Brain pericyte (primary cell): ENCODE measurements at regions not wholly inside any gene's neighbourhood (a gene's known extent, or its start where the extent isn't known, plus 50 kb on each side); places are given as distances from the start of the nearest gene placed in this dataset.
A peak's percentile ranks its signal among the peaks of the same experiment; 100 is the strongest.
"Not testable (repeated sequence)": the region's sequence is repeated elsewhere in the genome, so short reads cannot be mapped to it uniquely, and the experiment has no call there.

Experiments used
- DNase-seq: peaks from one replicate; pipeline ENCODE4 v3.0.0-alpha.2; 2012; ENCODE audit warnings: low read depth, low spot score

GRCh38 chr10:27388761-27389399 lies 115.2 kb upstream of the RAB18 start:
- no peak for DNase-seq

GRCh38 chr10:27383595-27384542 lies 120.2 kb upstream of the RAB18 start:
- no peak for DNase-seq

GRCh38 chr10:27382176-27382575 lies 121.9 kb upstream of the RAB18 start:
- no peak for DNase-seq

GRCh38 chr10:27380929-27381358 lies 123.2 kb upstream of the RAB18 start:
- DNase-seq = no peak

- DNase-seq = not testable (repeated sequence)
These were observed 125.1 kb upstream of the RAB18 start for GRCh38 chr10:27379041-27379440.

GRCh38 chr10:27373566-27374160 lies 130.4 kb upstream of the RAB18 start:
- no peak for DNase-seq

- DNase-seq = no peak
These were observed 131.5 kb upstream of the ACBD5 start for GRCh38 chr10:27372095-27372494.

GRCh38 chr10:27371375-27371774 lies 130.8 kb upstream of the ACBD5 start:
- DNase-seq = not testable (repeated sequence)

- no peak for DNase-seq
These were observed 129.3 kb upstream of the ACBD5 start for GRCh38 chr10:27369880-27370279.

GRCh38 chr10:27368706-27369105 lies 128.1 kb upstream of the ACBD5 start:
- no peak for DNase-seq

GRCh38 chr10:27366769-27367168 lies 126.2 kb upstream of the ACBD5 start:
- no peak for DNase-seq

- no peak for DNase-seq
These were observed 123.4 kb upstream of the ACBD5 start for GRCh38 chr10:27364028-27364427.

- DNase-seq = peak; percentile 41
These were observed 120.1 kb upstream of the ACBD5 start for GRCh38 chr10:27360581-27361172.

GRCh38 chr10:27359792-27360355 lies 119.3 kb upstream of the ACBD5 start:
- DNase-seq = no peak

GRCh38 chr10:27356738-27357137 lies 116.1 kb upstream of the ACBD5 start:
- DNase-seq = no peak

- DNase-seq = no peak
These were observed 115.4 kb upstream of the ACBD5 start for GRCh38 chr10:27355918-27356573.

- not testable (repeated sequence) for DNase-seq
These were observed 114.2 kb upstream of the ACBD5 start for GRCh38 chr10:27354643-27355270.

- not testable (repeated sequence) for DNase-seq
These were observed 113.5 kb upstream of the ACBD5 start for GRCh38 chr10:27354100-27354499.

- no peak for DNase-seq
These were observed 109.4 kb upstream of the ACBD5 start for GRCh38 chr10:27349987-27350386.

GRCh38 chr10:27347827-27348207 lies 107.2 kb upstream of the ACBD5 start:
- not testable (repeated sequence) for DNase-seq

GRCh38 chr10:27345455-27345920 lies 104.9 kb upstream of the ACBD5 start:
- DNase-seq = no peak
